ENCODE measurements at regions not wholly inside any gene's neighbourhood (a gene's known extent, or its start where the extent isn't known, plus 50 kb on each side); places are given as distances from the start of the nearest gene placed in this dataset.

- no peaks in the 10 kb centered on the region; the same call in 2 of the 3 replicates for H3K9me3 Mint-ChIP-seq
- Histone ChIP-seq H3F3A (replicated peaks; ENCODE audit: low read depth) (no peaks in the 10 kb centered on the region), H2AFZ (no peak overlapping the region), H3K4me1 (ENCODE audit: insufficient read depth) (no peaks in the 10 kb centered on the region), H3K4me2 (no peak overlapping the region), H3K79me2 (replicated peaks; ENCODE audit: insufficient read depth) (no peaks in the 10 kb centered on the region), H3K36me3 (ENCODE audit: insufficient read depth) (no peaks in the 10 kb centered on the region), H3K9me2 (ENCODE audit: insufficient read depth) (no peaks in the 10 kb centered on the region), H3K27ac (ENCODE audit: low read depth) (no peak overlapping the region), H4K20me1 (replicated peaks; ENCODE audit: insufficient read depth) (no peaks in the 10 kb centered on the region), H3K4me3 (no peak overlapping the region), H3K27me3 (ENCODE audit: insufficient read depth) (no peaks in the 10 kb centered on the region)
- no peak for DNase-seq (ENCODE audit: low spot score)
- H3K27me3 Mint-ChIP-seq (ENCODE audit: insufficient read depth, low read depth, poor library complexity): peaks cover 14% of the 10 kb centered on the region
- TF ChIP-seq EZH2phosphoT487 (IDR thresholded peaks at IDR 0.05; ENCODE audit: unreplicated experiment): no peak
- no peak for TF ChIP-seq ZNF462 (CRISPR knock-in tag; IDR thresholded peaks at IDR 0.05)
- TF ChIP-seq EZH2 (IDR thresholded peaks at IDR 0.05; ENCODE audit: low read depth, unreplicated experiment): no peak
- TF ChIP-seq POLR2AphosphoS5 (IDR thresholded peaks at IDR 0.05; ENCODE audit: low read depth): no peak
- no peak for TF ChIP-seq JUNB (IDR thresholded peaks at IDR 0.05; ENCODE audit: unreplicated experiment)
- no peak for TF ChIP-seq ETS1 (IDR thresholded peaks at IDR 0.05)
- no peak for TF ChIP-seq ZNF114 (CRISPR knock-in tag; IDR thresholded peaks at IDR 0.05)
- no peak for TF ChIP-seq CREB1 (CRISPR knock-in tag; IDR thresholded peaks at IDR 0.05; ENCODE audit: low read depth)
- no peak overlapping the region for H3K4me3 Mint-ChIP-seq
- no peak for ATAC-seq
- peaks cover 9% of the 10 kb centered on the region for H3K4me1 Mint-ChIP-seq
- no peaks in the 10 kb centered on the region; the same call in 2 of the 3 replicates for H3K36me3 Mint-ChIP-seq (ENCODE audit: low read depth)
- no peak overlapping the region for H3K27ac Mint-ChIP-seq
Measured at GRCh38 chr5:2511126-2511525, 240.4 kb downstream of the IRX2 start.

Measured in GM23338 (cell line).